ENCODE measurements at regions not wholly inside any gene's neighbourhood (a gene's known extent, or its start where the extent isn't known, plus 50 kb on each side); places are given as distances from the start of the nearest gene placed in this dataset.

GRCh38 chr1:228975238-228975907, 240.1 kb downstream of the RHOU start:
- TF ChIP-seq ATF4 (CRISPR knock-in tag; IDR thresholded peaks at IDR 0.05), result no peak
- no peak for TF ChIP-seq TAF15 (IDR thresholded peaks at IDR 0.05; ENCODE audit: low read depth, low read length, poor library complexity, severe bottlenecking)
- TF ChIP-seq ZXDC (CRISPR knock-in tag; IDR thresholded peaks at IDR 0.05), result no peak
- no peak for TF ChIP-seq ATF7 (IDR thresholded peaks at IDR 0.05)
- no peak for TF ChIP-seq ATF7 (CRISPR knock-in tag; IDR thresholded peaks at IDR 0.05)
- TF ChIP-seq ZNF205 (CRISPR knock-in tag; IDR thresholded peaks at IDR 0.05), result no peak

Measured in HepG2 (cell line).